HepG2 (cell line): ENCODE measurements at regions not wholly inside any gene's neighbourhood (a gene's known extent, or its start where the extent isn't known, plus 50 kb on each side); places are given as distances from the start of the nearest gene placed in this dataset.
"Not testable (repeated sequence)": the region's sequence is repeated elsewhere in the genome, so short reads cannot be mapped to it uniquely, and the experiment has no call there.

Source experiments
- ZNF121 ChIP-seq: sonication (generic); formaldehyde crosslinking; IDR thresholded peaks from 2 replicates; pipeline ENCODE4 v1.5.0; 2020; ENCODE audit warnings: mild to moderate bottlenecking, missing genetic modification reagents
- TF ChIP-seq, protein P1 (sequence below): sonication (generic); formaldehyde crosslinking; IDR thresholded peaks from 2 replicates; pipeline ENCODE4 v1.5.0; 2020; ENCODE audit warnings: mild to moderate bottlenecking, missing genetic modification reagents, moderate library complexity

DNA sequence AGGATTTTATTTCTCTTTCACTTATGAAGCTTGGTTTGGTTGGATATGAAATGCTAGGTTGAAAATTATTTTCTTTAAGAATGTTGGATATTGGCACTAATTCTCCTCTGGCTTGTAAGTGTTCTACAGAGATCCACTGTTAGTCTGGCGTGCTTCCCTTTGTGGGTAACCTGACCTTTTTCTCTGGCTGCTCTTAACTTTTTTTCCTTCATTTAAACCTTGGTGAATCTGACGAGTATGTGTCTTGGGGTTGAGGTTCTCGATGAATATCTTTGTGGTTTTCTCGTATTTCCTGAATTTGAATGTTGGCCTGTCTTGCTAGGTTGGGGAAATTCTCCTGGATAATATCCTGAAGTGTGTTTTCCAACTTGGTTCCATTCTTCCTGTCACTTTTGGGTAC lies 1208.4 kb upstream of the ADGRB3 start:
- TF ChIP-seq, protein P1, sequence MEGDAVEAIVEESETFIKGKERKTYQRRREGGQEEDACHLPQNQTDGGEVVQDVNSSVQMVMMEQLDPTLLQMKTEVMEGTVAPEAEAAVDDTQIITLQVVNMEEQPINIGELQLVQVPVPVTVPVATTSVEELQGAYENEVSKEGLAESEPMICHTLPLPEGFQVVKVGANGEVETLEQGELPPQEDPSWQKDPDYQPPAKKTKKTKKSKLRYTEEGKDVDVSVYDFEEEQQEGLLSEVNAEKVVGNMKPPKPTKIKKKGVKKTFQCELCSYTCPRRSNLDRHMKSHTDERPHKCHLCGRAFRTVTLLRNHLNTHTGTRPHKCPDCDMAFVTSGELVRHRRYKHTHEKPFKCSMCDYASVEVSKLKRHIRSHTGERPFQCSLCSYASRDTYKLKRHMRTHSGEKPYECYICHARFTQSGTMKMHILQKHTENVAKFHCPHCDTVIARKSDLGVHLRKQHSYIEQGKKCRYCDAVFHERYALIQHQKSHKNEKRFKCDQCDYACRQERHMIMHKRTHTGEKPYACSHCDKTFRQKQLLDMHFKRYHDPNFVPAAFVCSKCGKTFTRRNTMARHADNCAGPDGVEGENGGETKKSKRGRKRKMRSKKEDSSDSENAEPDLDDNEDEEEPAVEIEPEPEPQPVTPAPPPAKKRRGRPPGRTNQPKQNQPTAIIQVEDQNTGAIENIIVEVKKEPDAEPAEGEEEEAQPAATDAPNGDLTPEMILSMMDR (CRISPR knock-in tag), result not testable (repeated sequence)
- TF ChIP-seq ZNF121 (CRISPR knock-in tag), result not testable (repeated sequence)
